ENCODE measurements at regions not wholly inside any gene's neighbourhood (a gene's known extent, or its start where the extent isn't known, plus 50 kb on each side); places are given as distances from the start of the nearest gene placed in this dataset.

GRCh38 chr4:41365681-41366080 lies 109.0 kb downstream of the UCHL1 start:
- TF ChIP-seq CTCF (conservative IDR thresholded peaks at IDR 0.05) (no peak), ZFX (IDR thresholded peaks at IDR 0.05) (no peak)

All from C4-2B (cell line).